22Rv1 (cell line): ENCODE measurements at regions not wholly inside any gene's neighbourhood (a gene's known extent, or its start where the extent isn't known, plus 50 kb on each side); places are given as distances from the start of the nearest gene placed in this dataset.

ENCODE experiments used
- CTCF ChIP-seq: fragments of 450-650 bp; IDR thresholded peaks from 2 replicates; pipeline ENCODE4 v1.5.1; 2017; ENCODE audit warnings: mild to moderate bottlenecking
- ZFX ChIP-seq: fragments of 450-650 bp; IDR thresholded peaks from 2 replicates; pipeline ENCODE4 v1.6.1; 2017; ENCODE audit warnings: antibody characterized with exemption, borderline replicate concordance

GRCh38 chr4:161247831-161248230 is 916.0 kb downstream of the FSTL5 start:
- no peak for TF ChIP-seq CTCF
- no peak for TF ChIP-seq ZFX
